HK-2 (cell line): ENCODE measurements at regions not wholly inside any gene's neighbourhood (a gene's known extent, or its start where the extent isn't known, plus 50 kb on each side); places are given as distances from the start of the nearest gene placed in this dataset.
"Not testable (repeated sequence)": the region's sequence is repeated elsewhere in the genome, so short reads cannot be mapped to it uniquely, and the experiment has no call there.

ENCODE experiments used
- DNase-seq: peaks from one replicate; pipeline ENCODE4 v3.0.0-alpha.2; 2018; ENCODE audit not compliant: unreplicated experiment

GRCh38 chr13:83730674-83731073, 151.6 kb downstream of the SLITRK1 start:
- no peak for DNase-seq

GRCh38 chr13:83722443-83722842, 159.8 kb downstream of the SLITRK1 start:
- DNase-seq: no peak

GRCh38 chr13:83716121-83716520, 166.2 kb downstream of the SLITRK1 start:
- no peak for DNase-seq

GRCh38 chr13:83714236-83714635, 168.0 kb downstream of the SLITRK1 start:
- no peak for DNase-seq

GRCh38 chr13:83710133-83710515, 172.2 kb downstream of the SLITRK1 start:
- no peak for DNase-seq

GRCh38 chr13:83709426-83710132, 172.7 kb downstream of the SLITRK1 start:
- DNase-seq: no peak

- DNase-seq: no peak
Measured at GRCh38 chr13:83702021-83702420, 180.3 kb downstream of the SLITRK1 start.

GRCh38 chr13:83692800-83693199, 189.5 kb downstream of the SLITRK1 start:
- no peak for DNase-seq

- DNase-seq: no peak
Measured at GRCh38 chr13:83691966-83692365, 190.3 kb downstream of the SLITRK1 start.

GRCh38 chr13:83681547-83681946, 200.7 kb downstream of the SLITRK1 start:
- no peak for DNase-seq

- DNase-seq: no peak
Measured at GRCh38 chr13:83677985-83678384, 204.3 kb downstream of the SLITRK1 start.

- DNase-seq: no peak
Measured at GRCh38 chr13:83672612-83673011, 209.7 kb downstream of the SLITRK1 start.

GRCh38 chr13:83667606-83668005, 214.7 kb downstream of the SLITRK1 start:
- no peak for DNase-seq

GRCh38 chr13:83666141-83666540, 216.1 kb downstream of the SLITRK1 start:
- no peak for DNase-seq

- no peak for DNase-seq
Measured at GRCh38 chr13:83657281-83657680, 225.0 kb downstream of the SLITRK1 start.

- DNase-seq: not testable (repeated sequence)
Measured at GRCh38 chr13:83642617-83643016, 239.7 kb downstream of the SLITRK1 start.

GRCh38 chr13:83634601-83635000, 247.7 kb downstream of the SLITRK1 start:
- no peak for DNase-seq

- no peak for DNase-seq
Measured at GRCh38 chr13:83633746-83634145, 248.5 kb downstream of the SLITRK1 start.

GRCh38 chr13:83622422-83622784, 259.9 kb downstream of the SLITRK1 start:
- DNase-seq: no peak

- no peak for DNase-seq
Measured at GRCh38 chr13:83621765-83622421, 260.4 kb downstream of the SLITRK1 start.

- no peak for DNase-seq
Measured at GRCh38 chr13:83620530-83621220, 261.6 kb downstream of the SLITRK1 start.

- DNase-seq: no peak
Measured at GRCh38 chr13:83618966-83619365, 263.3 kb downstream of the SLITRK1 start.

GRCh38 chr13:83613524-83613923, 268.8 kb downstream of the SLITRK1 start:
- no peak for DNase-seq
